Tibial nerve (tissue), 4 donors: ENCODE measurements at regions not wholly inside any gene's neighbourhood (a gene's known extent, or its start where the extent isn't known, plus 50 kb on each side); places are given as distances from the start of the nearest gene placed in this dataset.
"Not testable (repeated sequence)": the region's sequence is repeated elsewhere in the genome, so short reads cannot be mapped to it uniquely, and the experiment has no call there.

ENCODE experiments used
- DNase-seq, 2 donors: peaks; one replicate each; pipeline ENCODE4 v3.0.0-alpha.2; 2019; ENCODE audit warnings: low spot score in 2 of 2
- H3K27ac ChIP-seq, 4 donors: fragments of 200-600 bp; sonication (generic) in 3 of 4; one replicate each; pipeline ENCODE4 v1.5.1; 2017 to 2019; ENCODE audit warnings: mild to moderate bottlenecking in 1 of 4
- H3K27me3 ChIP-seq, 2 donors: fragments of 200-600 bp; sonication (generic) in 1 of 2; one replicate each; pipeline versions ENCODE4 v1.5.1 to v1.6.0; 2017 to 2019
- H3K36me3 ChIP-seq, 3 donors: fragments of 200-600 bp; sonication (generic); one replicate each; pipeline ENCODE4 v1.5.1; 2018 to 2019
- H3K4me1 ChIP-seq, 4 donors: fragments of 200-600 bp; sonication (generic) in 3 of 4; one replicate each; pipeline ENCODE4 v1.5.1; 2017 to 2019
- H3K4me3 ChIP-seq, 4 donors: fragments of 200-600 bp; sonication (generic) in 3 of 4; one replicate each; pipeline ENCODE4 v1.5.1; 2017 to 2019; ENCODE audit warnings: mild to moderate bottlenecking in 1 of 4, moderate library complexity in 1 of 4
- H3K9me3 ChIP-seq, 4 donors: fragments of 200-600 bp; sonication (generic) in 3 of 4; one replicate each; pipeline ENCODE4 v1.5.1; 2017 to 2019
- WGBS, 2 donors: methylation state at CpG; one replicate each; pipeline ENCODE4 v1.1.5; 2018; 5-methylcytosine and 5-hydroxymethylcytosine counted together
- TF ChIP-seq, protein P1 (sequence below), 5 experiments: fragments of 200-600 bp in 3 of 5; fragments of 450-650 bp in 2 of 5; sonication (generic) in 3 of 5; IDR thresholded peaks; one replicate each; pipeline ENCODE4 v1.5.1; 2016 to 2019; ENCODE audit warnings: antibody characterized with exemption in 5 of 5, mild to moderate bottlenecking in 3 of 5, moderate library complexity in 2 of 5

DNA sequence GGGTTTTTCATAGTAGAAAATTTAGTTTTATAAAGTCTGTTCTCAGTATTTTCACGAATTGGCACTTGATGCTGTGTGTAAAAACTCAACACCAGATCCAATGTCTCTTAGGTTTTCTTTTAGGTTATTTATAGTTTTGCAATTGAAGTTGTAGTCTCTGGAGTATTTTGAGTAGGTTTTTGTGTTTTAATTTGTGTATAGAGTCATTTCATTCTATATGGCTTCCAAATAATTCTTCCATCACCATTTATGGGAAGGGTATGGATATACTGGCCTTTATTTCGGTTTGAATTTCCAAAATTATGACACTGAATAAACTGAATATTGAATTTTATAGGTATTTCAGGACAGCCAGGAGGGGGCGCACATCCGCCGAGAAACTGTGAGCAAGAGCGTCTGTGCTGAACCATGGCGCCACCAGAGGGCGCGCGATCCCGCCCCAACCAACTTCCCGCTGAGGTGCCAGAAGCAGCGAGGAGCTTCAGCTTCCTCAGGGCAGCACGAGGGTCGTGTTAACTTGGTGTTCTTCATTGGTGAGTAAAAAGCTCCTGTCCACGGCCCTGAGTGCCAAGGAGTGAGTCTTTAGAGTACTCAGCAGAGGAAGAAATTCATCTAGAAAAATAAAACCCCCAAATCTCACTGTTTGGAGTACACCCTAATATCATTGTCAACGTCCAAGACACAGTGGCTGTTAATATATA is 207.5 kb downstream of the LMLN start:
- peak; percentile 14 to 28 for DNase-seq
- H3K27ac ChIP-seq, H3K9me3 ChIP-seq, H3K4me3 ChIP-seq, H3K36me3 ChIP-seq, H3K4me1 ChIP-seq, H3K27me3 ChIP-seq: not testable (repeated sequence)
- WGBS, 2 donors = 8% methylated on average over 5 to 6 of the region's 17 CpGs
- TF ChIP-seq, protein P1, sequence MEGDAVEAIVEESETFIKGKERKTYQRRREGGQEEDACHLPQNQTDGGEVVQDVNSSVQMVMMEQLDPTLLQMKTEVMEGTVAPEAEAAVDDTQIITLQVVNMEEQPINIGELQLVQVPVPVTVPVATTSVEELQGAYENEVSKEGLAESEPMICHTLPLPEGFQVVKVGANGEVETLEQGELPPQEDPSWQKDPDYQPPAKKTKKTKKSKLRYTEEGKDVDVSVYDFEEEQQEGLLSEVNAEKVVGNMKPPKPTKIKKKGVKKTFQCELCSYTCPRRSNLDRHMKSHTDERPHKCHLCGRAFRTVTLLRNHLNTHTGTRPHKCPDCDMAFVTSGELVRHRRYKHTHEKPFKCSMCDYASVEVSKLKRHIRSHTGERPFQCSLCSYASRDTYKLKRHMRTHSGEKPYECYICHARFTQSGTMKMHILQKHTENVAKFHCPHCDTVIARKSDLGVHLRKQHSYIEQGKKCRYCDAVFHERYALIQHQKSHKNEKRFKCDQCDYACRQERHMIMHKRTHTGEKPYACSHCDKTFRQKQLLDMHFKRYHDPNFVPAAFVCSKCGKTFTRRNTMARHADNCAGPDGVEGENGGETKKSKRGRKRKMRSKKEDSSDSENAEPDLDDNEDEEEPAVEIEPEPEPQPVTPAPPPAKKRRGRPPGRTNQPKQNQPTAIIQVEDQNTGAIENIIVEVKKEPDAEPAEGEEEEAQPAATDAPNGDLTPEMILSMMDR (IDR thresholded peaks at IDR 0.05) = peak; percentile 36 to 66 (median 42)

DNA sequence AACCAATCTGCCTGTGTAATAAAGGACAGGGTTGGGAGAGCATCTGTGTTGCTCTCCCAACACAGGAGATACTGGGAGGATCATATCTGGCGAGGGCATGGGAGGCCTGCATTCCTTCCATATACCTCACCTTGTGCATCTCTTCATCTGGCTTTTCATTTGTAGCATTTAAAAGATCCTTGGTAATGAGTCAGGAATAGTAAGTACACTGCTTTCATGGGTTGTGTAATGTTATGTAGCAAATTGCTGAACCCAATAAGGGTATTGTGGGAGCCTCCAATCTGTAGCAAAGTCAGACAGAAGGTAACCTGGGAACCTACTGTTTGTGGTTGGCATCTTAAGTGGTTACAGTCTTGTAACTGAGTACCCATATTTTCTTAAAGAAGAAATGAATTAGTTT is 210.8 kb downstream of the LMLN start:
- H3K4me1 ChIP-seq, H3K4me3 ChIP-seq, H3K9me3 ChIP-seq, DNase-seq, H3K27ac ChIP-seq, H3K36me3 ChIP-seq, H3K27me3 ChIP-seq: not testable (repeated sequence)
- 80% methylated on average over 1 of the region's 1 CpG; no CpG with 5 or more reads in 1 of the 2 donors for WGBS, 2 donors

DNA sequence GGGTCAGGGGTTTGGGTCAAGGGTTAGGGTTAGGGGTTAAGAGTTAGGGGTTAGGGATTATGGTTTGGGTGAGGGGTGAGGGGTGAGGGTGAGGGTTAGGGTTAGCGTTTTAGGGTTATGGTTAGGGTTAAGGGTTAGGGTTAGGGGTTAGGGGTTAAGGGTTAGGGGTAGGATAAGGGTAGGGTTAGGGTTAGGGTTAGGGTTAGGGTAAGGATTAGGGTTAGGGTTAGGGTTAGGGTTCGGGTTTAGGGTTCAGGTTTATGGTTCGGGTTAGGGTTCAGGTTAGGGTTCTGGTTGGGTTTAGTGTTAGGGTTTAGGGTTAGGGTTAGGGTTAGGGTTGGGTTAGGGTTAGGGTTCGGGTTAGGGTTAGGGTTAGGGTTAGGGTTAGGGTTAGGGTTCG is 213.1 kb downstream of the LMLN start:
- WGBS, 2 donors = 89% methylated on average over 5 of the region's 5 CpGs
- H3K27me3 ChIP-seq, H3K4me1 ChIP-seq: not testable (repeated sequence)

DNA sequence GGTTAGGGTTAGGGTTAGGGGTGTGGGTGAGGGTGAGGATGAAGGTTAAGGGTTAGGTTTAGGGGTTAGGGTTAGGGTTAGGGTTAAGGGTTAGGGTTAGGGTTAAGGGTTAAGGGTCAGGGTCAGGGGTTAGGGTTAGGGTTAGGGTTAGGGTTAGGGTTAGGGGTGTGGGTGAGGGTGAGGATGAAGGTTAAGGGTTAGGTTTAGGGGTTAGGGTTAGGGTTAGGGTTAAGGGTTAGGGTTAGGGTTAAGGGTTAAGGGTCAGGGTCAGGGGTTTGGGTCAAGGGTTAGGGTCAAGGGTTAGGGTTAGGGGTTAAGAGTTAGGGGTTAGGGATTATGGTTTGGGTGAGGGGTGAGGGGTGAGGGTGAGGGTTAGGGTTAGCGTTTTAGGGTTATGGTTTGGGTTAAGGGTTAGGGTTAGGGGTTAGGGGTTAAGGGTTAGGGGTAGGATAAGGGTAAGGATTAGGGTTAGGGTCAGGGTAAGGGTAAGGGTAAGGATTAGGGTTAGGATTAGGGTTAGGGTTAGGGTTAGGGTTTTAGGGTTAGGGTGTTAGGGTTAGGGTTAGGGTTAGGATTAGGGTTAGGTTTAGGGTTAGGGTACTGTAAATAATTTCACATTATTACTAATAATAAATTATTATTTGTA is 214.0 kb downstream of the LMLN start:
- not testable (repeated sequence) for H3K36me3 ChIP-seq, H3K27ac ChIP-seq, H3K27me3 ChIP-seq, H3K4me1 ChIP-seq, H3K9me3 ChIP-seq, H3K4me3 ChIP-seq, DNase-seq
- 69 to 100% methylated on average over 1 of the region's 1 CpG for WGBS, 2 donors

More for the DNA sequence above, 213.1 kb downstream of the LMLN start:
- DNase-seq, H3K36me3 ChIP-seq, H3K27ac ChIP-seq, H3K9me3 ChIP-seq, H3K4me3 ChIP-seq: not testable (repeated sequence)
